ENCODE measurements at regions not wholly inside any gene's neighbourhood (a gene's known extent, or its start where the extent isn't known, plus 50 kb on each side); places are given as distances from the start of the nearest gene placed in this dataset.

DNA sequence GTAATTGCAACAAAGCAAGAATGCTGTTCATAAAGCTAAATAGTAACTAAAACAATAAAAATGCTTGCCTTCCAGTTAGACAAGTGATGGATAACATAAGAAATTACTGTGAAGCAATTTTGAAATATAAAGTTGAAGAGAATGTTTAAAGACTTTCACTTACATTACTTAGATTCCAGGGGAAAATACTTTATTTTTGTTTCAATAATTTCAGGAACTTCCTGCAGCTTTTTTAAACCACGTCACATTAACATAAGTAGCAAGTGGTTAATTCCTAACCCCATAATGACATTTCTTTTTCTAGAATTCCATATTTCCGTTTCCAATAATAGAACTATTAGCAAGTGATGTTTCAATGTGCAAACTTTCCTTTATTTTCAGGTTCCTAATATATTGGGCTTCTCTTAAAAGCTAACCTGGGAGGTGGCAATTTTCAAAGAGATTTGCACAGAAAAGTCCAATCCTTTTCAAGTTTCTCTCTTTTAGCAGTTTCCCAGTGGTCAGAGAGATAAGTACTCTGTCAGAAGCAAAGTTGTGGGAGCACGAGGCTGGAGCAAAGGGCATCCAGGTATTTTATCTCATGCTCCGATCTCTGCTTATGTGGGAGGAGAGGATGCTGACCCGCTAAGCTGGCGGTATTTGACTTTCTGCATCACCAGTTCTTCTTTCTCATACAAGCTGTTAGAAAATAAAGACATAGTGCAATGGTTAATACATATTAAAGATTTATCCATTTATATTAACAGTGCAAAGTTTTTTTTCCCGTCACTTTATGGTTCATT is 1025.3 kb downstream of the EFNB2 start:
- in situ Hi-C loops (cut with MboI; ENCODE audit: low sequenced_read_pairs): no loop called here

DNA sequence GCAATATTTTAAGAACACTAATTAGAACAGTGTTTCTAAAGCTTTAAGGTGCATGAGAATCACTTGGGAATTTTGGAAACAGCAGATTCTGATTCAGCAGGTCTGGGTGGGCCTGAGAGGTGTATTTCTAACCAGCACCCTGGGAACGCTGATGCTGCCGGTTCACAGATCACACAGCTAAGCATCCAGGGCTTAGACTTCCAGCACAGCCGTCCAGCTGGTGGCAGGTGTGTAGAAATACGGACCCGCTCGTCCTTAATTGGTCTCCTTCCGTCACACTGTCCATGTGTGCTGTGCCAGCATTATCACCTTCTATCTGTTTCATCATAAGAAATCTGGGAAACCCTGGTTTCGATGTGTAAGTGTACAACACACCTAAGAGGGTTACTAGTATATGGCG is 1029.0 kb downstream of the EFNB2 start:
- in situ Hi-C loops (cut with MboI; ENCODE audit: low sequenced_read_pairs): no loop called here

DNA sequence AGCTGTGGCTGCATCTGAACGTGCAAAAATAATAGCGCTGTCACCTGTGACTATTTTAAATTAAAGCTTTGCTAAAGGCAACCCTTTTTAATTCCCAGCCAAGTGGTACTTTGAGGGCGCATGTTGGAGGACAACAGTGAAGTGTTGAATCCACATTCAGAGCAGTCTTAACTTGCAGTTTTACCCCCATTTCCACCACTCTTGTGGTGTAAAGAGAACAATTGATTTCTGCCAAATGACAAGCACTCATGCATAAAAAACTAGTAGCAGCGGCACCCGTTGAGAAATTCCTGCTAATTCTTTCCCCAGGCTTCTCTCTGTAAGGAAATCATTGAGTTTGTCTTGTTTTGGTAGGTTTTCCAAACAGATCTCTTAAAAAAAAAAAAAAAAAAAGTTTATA is 1033.3 kb downstream of the EFNB2 start:
- in situ Hi-C loops (cut with MboI; ENCODE audit: low sequenced_read_pairs): no loop called here

DNA sequence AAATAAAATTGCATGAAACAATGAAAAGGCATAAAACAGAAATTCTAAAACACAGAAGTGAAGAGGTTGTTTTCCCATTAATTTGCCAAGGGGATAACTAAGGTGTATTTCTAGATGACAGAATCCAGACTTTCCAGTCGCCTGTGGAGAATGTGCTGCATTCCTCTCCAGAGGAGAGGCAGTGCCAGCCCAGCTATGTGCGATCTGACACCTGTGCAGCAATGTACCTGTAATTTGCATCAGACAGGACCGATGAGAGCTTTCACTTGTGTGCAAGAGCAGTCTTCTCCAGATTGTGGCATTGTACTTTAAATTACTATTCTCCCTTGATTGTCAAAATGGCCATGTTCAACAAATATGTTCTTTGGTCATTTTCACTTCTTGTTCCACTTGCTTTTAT is 1037.9 kb downstream of the EFNB2 start:
- in situ Hi-C loops (cut with MboI; ENCODE audit: low sequenced_read_pairs): no loop called here

DNA sequence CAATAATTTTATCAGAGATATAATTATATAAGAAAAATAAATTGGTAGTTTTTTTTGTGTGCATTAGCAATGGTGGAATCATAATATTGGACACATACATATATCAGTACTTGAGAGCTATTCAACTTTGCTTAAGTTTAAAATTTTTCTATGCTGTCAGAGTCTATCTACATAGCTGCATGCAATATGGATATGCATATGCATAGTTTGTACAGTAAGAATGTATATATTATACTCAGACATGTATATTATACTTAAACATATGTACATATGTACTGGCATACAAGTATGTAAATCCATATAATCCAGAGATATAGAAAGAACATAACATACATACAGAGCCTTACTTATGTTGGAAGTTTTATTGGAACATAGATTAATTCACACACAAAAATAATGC is 1043.2 kb downstream of the EFNB2 start:
- in situ Hi-C loops (cut with MboI; ENCODE audit: low sequenced_read_pairs): no loop called here

DNA sequence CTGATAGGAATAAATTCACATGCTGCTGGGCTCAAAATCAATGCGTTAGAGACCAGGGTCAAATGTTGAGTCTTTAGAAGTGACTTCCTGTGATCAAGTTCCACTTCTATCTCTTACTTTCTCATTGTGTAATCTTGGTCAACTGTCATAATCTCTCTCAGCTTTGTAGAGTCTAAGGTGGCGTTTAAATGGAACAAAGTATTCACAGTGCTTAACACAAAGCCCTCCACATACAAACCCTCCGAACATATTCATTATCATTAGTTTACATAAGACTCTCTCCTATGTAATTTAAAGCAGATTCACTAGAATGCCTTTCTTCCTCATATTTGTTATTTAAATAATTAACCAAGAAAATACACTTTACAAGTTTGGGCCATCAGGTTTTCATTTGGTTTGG is 1044.1 kb downstream of the EFNB2 start:
- in situ Hi-C loops (cut with MboI; ENCODE audit: low sequenced_read_pairs): no loop called here

DNA sequence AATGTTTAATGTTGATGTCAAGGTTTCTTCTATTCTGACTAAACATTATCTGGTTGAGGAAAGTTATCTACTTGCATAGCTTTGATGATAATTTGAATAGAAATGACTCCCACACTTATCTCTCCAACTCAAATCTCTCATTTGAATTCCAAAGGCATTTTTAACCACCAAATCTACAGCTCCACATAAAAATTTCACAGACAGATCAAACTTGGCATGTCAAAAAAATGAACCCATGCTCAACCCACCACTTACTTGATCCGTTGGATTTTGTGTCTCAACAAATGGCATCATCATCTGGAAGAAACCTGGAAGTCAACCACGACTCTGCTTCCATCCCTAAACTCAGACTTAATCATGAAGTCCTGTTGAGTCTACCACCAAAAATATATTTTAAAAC is 1050.4 kb downstream of the EFNB2 start:
- in situ Hi-C loops (cut with MboI; ENCODE audit: low sequenced_read_pairs): no loop called here

DNA sequence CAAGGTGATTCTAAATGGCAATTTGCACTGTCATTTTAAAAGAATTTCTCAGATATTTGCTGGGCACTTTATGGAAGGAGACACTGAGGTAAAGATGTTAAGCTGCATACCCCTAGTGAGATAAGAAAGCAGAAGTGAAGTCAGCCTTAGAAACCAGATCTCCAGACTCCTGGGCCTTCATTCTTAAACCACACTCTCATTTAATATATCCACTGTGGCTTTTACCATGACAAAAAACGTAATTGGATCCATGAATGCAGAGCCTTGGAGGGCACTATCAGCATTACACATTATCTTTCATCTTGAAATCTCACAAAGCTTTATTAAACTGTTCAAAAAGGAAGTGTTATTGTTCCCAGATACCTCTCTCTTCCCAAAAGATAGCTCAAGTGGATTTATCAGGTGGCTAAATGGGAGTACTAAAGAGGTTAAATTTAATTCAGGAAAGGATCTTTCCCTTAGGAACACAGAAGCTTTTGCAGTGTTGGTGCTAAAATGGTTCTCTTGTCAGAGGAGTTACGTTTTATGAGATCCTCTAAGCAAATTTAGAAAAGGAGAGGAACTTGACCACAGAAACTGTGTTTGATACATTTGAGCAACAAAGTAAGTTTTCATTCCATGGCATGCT is 1060.4 kb downstream of the EFNB2 start:
- in situ Hi-C loops (cut with MboI; ENCODE audit: low sequenced_read_pairs): no loop called here

DNA sequence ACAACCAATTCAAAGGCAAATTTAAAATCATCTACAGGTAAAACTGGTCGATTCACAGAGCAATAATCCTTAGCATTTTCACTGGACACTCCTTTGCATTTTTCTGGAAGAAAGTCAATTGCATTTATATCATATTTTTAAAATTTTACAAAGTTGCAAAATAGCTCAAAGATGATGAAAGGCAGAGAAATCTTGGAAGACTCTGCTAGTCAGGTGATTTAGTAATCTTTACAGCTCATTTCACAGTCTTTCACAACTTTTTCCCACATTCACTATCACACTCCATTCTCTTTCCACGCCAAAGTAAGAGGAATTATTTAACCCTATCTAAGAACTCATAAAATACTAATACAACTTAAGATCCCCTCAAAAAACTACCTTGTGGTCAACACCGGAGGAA is 1063.8 kb downstream of the EFNB2 start:
- in situ Hi-C loops (cut with MboI; ENCODE audit: low sequenced_read_pairs): no loop called here

DNA sequence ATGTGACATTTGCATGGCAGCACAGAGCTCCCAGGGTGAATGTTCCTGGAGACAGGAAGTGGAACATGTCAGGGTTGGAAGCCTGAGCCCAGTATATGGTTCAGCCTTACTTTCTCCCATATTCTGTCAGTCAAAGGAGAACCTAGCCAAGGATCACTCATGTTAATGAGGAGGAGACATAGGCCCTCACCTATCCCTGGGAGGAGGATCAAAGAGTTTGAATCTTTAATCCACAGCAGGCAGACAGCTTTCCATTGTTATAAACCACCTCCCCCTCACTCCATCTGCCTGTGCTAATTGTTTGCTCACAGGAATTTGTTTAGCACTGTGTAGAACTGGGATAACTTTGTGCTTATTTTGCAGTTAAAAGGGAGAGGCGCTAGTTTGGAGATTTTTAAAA is 1069.1 kb downstream of the EFNB2 start:
- in situ Hi-C loops (cut with MboI; ENCODE audit: low sequenced_read_pairs): no loop called here

DNA sequence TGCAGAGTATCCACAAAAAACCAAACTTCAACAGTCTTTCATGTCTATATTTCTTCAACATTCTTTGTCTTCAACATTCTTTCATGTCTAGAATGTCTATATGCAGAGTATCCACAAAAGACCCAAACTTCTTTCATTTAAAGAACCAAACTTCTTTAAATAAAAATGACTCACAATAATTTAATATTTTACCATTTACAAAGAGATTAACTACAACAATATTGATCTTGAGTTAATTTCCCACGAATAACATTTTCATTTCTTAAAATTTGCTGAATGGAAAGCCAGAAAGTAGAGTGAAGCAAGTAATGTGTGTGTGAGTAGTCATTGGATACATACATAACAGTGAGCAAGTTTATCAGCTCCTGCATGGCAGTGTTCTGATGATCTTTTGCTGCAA is 1069.7 kb downstream of the EFNB2 start, which contains the start of gene DAOA:
TSS of gene DAOA (plus strand) at position 301 of the 400 bp plus-strand sequence.
- in situ Hi-C loops (cut with MboI; ENCODE audit: low sequenced_read_pairs): no loop called here

DNA sequence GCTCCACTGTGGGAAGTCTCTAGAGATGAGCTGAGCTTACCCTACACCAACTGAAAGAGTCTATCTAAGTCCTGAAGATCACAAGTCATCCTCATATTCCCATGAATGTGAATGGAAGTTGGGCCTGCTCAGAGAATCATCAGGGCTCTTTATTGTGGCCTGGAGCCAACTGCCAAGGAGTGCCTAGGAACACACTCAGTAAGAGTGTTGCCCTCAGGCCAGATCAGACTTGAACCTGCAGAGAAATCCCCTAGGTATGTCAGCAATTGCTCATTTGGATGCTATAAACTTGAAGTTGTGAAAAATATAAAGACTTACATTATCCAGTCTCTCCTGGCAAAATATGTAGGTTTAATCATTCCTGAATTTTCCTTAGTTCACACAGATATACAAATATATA is 1070.2 kb downstream of the EFNB2 start:
- in situ Hi-C loops (cut with MboI; ENCODE audit: low sequenced_read_pairs): no loop called here

DNA sequence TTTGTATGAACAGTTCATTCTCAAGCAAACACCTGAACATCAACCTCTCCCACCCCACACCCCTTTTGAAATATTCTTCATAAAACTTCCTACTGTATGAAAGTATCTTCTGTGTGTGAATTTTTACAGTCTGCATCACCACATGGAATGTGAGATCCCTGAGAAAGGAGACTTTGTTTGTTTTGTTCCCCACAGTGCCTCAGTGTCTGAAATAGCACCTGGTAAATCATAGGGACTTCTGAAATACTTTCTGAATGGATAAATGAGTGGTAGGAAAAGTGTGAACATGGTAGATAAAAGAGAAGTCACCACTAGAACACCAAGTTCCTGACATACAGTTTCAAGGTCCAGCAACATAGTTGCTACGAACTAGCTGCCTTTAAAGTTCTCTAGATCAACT is 1071.2 kb downstream of the EFNB2 start:
- in situ Hi-C loops (cut with MboI; ENCODE audit: low sequenced_read_pairs): no loop called here

DNA sequence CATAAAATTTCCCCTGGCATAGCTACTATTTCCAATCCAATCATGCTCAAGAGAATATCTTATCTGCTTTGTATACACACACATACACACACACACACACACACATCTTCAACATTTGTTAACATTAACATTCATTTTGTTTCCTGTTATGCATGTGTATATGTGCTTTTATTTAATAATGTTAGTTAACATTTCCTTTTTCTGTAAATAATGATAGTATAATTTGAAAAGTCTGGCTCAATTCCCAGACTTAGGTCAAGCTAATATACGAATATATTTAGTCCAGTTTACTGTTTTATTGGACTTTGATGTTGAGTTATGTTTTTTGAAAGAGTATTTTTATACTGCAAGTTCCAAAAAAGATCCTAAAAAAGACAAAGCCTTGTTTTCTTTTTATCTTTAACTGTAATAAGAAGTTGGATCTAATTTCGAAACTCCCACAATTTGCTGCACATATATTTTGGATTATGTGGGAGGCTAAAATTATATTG is 1072.4 kb downstream of the EFNB2 start:
- in situ Hi-C loops (cut with MboI; ENCODE audit: low sequenced_read_pairs): no loop called here

DNA sequence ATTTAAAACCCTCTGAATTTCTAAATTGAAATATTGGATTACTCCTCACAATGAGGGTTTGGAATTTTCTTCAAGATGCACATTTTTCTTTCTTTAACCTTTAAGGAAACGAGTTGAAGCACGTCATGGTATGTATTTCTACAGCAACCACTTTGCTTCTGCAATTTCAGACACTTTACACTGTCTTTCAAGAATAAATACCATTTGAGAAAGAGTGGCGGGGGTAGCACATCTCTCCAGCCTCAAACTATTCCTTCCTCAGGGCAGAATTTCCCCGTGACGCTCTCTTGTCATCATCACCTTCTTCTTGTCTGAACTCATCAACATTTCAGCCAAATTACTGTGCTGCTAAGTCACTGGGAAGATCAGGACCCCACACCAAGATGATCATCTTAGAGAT is 1073.4 kb downstream of the EFNB2 start:
- in situ Hi-C loops (cut with MboI; ENCODE audit: low sequenced_read_pairs): no loop called here

DNA sequence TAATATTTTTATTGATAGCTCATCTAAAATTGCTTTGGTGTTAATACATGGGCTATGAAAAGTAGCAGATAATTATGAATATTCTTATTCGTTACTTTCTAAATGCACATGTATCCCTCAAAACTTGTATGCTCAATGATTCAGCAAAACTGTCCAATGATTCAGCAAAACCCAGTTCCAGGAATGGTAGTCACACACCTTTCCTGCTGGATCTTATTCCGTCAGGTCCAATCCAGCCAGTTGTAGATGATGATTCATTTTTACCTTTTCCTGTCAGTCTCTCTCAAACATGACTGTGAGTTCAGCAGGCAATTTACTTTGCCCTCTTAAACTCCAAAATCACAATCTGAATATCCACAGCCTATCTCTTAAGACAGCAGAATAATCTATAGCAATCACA is 1082.6 kb downstream of the EFNB2 start:
- in situ Hi-C loops (cut with MboI; ENCODE audit: low sequenced_read_pairs): no loop called here

DNA sequence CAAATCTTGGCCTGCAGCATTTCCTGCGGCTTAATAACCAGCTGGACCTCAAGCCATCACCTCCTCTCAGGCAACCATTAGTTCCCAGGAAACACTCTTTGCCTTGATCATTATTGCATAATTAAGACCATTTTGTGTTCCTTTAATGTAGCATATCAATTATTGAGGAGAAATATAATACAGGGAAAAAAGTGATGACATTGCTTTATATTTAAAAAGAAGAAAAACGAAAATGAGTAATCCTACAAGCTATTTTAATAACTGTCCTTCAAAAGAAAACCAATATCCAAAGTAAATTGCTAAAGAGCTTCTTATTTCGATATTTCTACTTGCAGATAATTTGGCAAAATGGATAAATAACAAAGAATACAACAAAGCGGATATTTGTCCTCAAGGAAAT is 1084.7 kb downstream of the EFNB2 start:
- in situ Hi-C loops (cut with MboI; ENCODE audit: low sequenced_read_pairs): no loop called here

DNA sequence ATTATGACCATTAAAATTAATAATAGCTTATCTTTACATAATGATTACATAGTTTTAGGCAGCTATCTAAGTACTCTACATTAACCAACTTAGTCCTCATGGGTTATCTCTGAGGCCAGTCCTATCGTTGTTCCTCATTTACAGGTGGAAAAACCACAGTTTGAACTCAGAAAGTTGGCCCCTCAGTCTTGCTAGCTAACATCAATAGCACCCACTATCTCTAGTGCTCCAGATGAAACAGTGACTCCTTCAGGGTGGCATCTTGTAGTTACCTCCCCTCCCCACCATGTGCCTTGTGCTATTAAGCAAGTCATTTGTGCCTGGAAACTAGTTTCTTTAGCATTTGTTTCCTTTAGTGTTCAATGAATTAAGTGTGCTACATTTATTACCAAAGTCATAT is 1086.7 kb downstream of the EFNB2 start:
- in situ Hi-C loops (cut with MboI; ENCODE audit: low sequenced_read_pairs): no loop called here

DNA sequence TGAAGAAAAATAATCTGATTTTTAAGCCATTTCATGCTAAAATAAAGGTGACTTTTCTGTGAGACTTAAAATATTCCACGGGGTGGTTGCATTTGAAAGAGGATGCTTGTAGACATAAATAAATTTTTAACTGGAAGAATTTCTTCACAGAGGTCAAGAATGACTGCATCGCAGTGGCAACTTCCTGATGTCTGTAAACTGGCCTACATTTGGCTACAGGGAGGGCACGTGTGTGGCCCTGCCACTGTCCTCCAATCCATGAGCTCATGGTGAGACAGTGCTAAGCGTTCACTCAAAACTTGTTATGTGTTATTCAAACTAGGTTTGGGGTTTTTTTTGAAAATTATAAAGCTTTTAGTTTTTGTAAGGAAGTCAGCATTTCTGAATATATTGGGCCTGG is 1089.3 kb downstream of the EFNB2 start:
- in situ Hi-C loops (cut with MboI; ENCODE audit: low sequenced_read_pairs): no loop called here

DNA sequence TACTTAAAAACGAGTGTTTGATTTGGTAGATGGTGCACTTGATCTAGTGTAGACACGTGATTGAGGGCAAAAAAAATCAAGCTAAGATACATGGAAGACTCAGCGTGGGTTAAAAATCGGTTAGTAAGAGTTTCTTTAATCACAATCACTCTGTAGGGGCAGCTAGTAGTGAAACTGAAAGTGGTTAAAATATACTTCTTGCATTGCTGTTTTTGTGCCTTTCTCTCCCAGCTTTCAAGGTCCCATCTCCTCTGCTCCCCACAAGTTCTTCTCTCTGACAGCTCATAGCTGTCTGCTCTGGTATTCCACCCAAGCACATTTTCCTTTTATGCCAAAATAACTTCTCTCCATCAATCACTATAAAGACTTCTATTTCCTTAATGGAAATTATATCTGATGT is 1089.7 kb downstream of the EFNB2 start:
- in situ Hi-C loops (cut with MboI; ENCODE audit: low sequenced_read_pairs): no loop called here

DNA sequence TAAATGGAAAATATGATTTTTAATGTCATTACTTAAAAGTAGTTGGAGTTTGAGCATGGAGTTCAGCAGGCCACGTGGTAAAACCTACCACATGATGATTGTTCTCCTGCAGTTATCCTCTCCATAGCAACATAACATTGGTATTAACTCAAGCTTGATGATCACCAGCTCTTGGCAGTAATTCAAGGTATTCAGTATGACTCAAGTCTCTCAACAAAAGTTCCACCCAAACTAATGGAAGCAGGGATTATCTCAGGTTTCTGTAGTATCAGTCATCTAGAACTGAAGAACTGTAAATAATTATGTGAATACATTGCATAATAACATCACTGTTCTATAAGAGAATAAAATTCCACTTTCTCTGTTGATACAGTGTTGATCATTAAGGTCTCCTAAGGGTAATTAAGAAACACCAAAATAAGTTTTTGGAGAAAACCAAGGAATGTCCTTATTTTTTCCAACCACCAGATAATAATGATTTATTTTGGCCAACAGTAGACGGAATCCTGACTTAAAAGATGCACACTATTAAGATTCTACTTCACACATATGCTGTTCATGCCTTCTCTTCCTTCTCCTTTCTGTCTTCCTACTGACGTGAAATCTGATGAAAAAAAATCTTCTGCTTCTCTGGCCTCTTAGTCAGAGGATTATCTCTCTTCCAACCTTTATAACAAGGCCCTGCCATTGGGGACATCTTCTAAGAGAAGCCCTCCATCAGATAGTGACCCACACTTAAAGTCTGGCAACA is 1092.3 kb downstream of the EFNB2 start:
- in situ Hi-C loops (cut with MboI; ENCODE audit: low sequenced_read_pairs): no loop called here

DNA sequence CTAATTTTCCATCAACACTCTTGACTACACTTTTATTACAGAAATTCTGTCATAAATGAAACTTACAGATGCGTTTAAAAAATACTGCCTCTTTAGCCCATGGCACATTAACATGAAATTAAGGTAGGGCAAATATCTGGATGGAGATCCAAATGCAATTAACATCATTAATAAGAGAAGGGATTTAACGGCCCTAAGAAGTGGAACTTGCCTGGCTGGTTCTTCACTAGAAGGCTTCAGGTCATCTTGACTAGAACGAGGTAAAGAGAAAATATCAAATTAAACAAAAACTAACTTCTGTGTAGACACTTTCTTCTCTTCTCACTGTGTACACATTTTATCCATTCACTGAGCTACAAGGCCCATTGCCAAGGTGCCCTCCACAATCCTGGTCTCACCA is 1093.4 kb downstream of the EFNB2 start:
- in situ Hi-C loops (cut with MboI; ENCODE audit: low sequenced_read_pairs): no loop called here
